ENCODE measurements at regions not wholly inside any gene's neighbourhood (a gene's known extent, or its start where the extent isn't known, plus 50 kb on each side); places are given as distances from the start of the nearest gene placed in this dataset.

GRCh38 chr13:65860306-65860705, 1369.8 kb downstream of the PCDH9 start:
- peaks cover 2% of the 10 kb centered on the region for H3K9me3 Mint-ChIP-seq
- DNase-seq (ENCODE audit: low spot score in 2 of 2) (no peak), ATAC-seq (ENCODE audit: low read depth) (no peak)
- no peaks in the 10 kb centered on the region for H3K36me3 Mint-ChIP-seq
- H3K4me3 Mint-ChIP-seq, result no peak overlapping the region
- no peaks in the 10 kb centered on the region for H3K27me3 Mint-ChIP-seq
- H3K4me1 Mint-ChIP-seq, result no peaks in the 10 kb centered on the region
- no peak overlapping the region for H3K27ac Mint-ChIP-seq

DNA sequence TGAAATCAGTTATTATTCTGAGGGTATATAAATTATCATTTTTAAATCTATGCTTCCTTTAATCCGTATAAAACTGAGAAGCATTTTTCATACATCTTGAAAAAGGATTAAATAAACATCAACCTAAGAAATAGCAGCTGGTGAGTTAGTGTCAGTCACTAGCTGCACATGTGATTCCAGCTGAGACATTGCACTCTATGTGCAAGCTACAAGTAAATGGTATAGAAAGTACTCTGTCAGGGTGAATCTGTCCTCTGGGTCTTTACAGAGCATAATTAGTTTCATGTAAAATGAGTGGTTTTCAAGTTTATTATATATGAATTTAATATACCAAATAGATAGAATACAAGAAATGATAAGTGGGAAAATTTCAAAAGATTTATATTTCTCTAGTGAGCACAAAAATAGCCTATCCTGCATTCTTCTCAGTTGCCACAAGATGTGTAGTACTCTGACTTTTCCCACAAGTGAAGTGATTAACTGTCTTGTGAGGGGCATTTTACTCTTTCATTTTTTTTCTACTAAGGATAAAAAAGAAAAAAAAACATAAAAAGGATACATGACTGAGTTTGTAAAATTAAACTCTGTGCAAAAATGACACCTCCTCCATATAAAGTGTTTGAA, 1372.1 kb downstream of the PCDH9 start:
- Mint-ChIP-seq H3K36me3 (no peaks in the 10 kb centered on the region), H3K27ac (no peak overlapping the region), H3K27me3 (no peaks in the 10 kb centered on the region), H3K9me3 (peaks cover 5% of the 10 kb centered on the region), H3K4me1 (no peaks in the 10 kb centered on the region), H3K4me3 (no peak overlapping the region)
- DNase-seq (ENCODE audit: low spot score in 2 of 2), result no peak
- ATAC-seq (ENCODE audit: low read depth), result no peak

GRCh38 chr13:65856431-65856830, 1373.7 kb downstream of the PCDH9 start:
- Mint-ChIP-seq H3K36me3 (no peaks in the 10 kb centered on the region), H3K4me3 (no peak overlapping the region), H3K27ac (no peak overlapping the region), H3K27me3 (no peaks in the 10 kb centered on the region), H3K4me1 (no peaks in the 10 kb centered on the region), H3K9me3 (peaks cover 5% of the 10 kb centered on the region)
- ATAC-seq (ENCODE audit: low read depth) (no peak), DNase-seq (ENCODE audit: low spot score in 2 of 2) (no peak)

- no peaks in the 10 kb centered on the region for H3K4me1 Mint-ChIP-seq
- no peak overlapping the region for H3K27ac Mint-ChIP-seq
- DNase-seq (ENCODE audit: low spot score in 2 of 2) (no peak), ATAC-seq (ENCODE audit: low read depth) (no peak)
- no peak overlapping the region for H3K4me3 Mint-ChIP-seq
- peaks cover 5% of the 10 kb centered on the region for H3K9me3 Mint-ChIP-seq
- no peaks in the 10 kb centered on the region for H3K36me3 Mint-ChIP-seq
- H3K27me3 Mint-ChIP-seq, result no peaks in the 10 kb centered on the region
Measured at GRCh38 chr13:65855242-65855805, 1374.8 kb downstream of the PCDH9 start.

DNA sequence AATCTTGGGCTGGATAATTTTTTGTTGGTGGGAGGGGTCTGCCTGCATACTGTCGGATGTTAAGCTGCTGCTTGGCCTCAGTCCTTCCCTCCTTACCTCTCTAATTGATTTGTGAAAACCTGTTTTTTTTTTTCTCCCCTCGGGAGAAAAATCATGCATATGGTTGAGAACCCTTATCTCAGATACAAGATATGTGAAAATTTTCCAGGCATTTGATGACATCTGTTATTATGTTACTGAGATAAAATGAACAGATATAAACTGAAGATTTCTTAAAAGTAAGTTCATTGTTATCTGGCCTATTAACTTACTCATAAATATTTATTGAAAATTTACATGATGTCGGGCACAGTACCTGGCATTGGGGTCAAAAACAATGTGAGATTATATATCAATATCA, 1375.7 kb downstream of the PCDH9 start:
- ATAC-seq (ENCODE audit: low read depth) (no peak), DNase-seq (ENCODE audit: low spot score in 2 of 2) (no peak)
- Mint-ChIP-seq H3K27ac (no peak overlapping the region), H3K9me3 (peaks cover 5% of the 10 kb centered on the region), H3K36me3 (no peaks in the 10 kb centered on the region), H3K27me3 (no peaks in the 10 kb centered on the region), H3K4me3 (no peak overlapping the region), H3K4me1 (no peaks in the 10 kb centered on the region)

GRCh38 chr13:65844266-65844841, 1385.8 kb downstream of the PCDH9 start:
- H3K9me3 Mint-ChIP-seq, result peaks cover 5% of the 10 kb centered on the region

DNA sequence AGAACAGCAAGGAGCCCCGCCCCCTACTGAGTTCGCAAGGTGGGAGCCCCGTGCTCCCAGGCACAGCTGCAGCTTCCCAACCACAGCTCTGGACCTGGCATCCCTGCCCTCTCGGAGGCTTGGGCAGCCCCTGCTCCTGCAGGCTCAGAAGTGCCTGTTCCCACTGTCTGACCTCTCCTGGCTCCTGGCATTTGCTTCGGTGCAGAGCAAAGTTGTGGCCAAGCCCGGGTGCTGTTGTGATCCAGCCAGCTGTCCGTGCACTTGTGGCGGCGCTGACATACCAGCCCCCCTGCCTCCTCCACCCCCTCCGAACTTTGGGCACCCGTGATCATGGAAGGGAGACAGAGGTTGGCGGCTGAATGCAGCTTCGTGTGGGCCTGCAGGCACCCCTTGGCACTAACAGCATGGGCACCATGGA, 1386.8 kb downstream of the PCDH9 start:
- Mint-ChIP-seq H3K4me1 (no peaks in the 10 kb centered on the region), H3K27me3 (no peaks in the 10 kb centered on the region), H3K9me3 (peaks cover 5% of the 10 kb centered on the region), H3K36me3 (no peaks in the 10 kb centered on the region), H3K27ac (no peak overlapping the region), H3K4me3 (no peak overlapping the region)
- ATAC-seq (ENCODE audit: low read depth) (no peak), DNase-seq (ENCODE audit: low spot score in 2 of 2) (no peak)

More at GRCh38 chr13:65844266-65844841, 1385.8 kb downstream of the PCDH9 start:
- DNase-seq (ENCODE audit: low spot score in 2 of 2), result no peak
- H3K4me1 Mint-ChIP-seq, result no peaks in the 10 kb centered on the region
- H3K27ac Mint-ChIP-seq, result no peak overlapping the region
- ATAC-seq (ENCODE audit: low read depth), result no peak
- no peaks in the 10 kb centered on the region for H3K36me3 Mint-ChIP-seq
- no peaks in the 10 kb centered on the region for H3K27me3 Mint-ChIP-seq
- no peak overlapping the region for H3K4me3 Mint-ChIP-seq

- Mint-ChIP-seq H3K27ac (no peak overlapping the region), H3K4me1 (no peaks in the 10 kb centered on the region), H3K4me3 (no peak overlapping the region), H3K27me3 (no peaks in the 10 kb centered on the region), H3K36me3 (no peaks in the 10 kb centered on the region), H3K9me3 (peaks cover 2% of the 10 kb centered on the region)
- no peak for ATAC-seq (ENCODE audit: low read depth)
- no peak for DNase-seq (ENCODE audit: low spot score in 2 of 2)
Measured at GRCh38 chr13:65841156-65841555, 1389.0 kb downstream of the PCDH9 start.

DNA sequence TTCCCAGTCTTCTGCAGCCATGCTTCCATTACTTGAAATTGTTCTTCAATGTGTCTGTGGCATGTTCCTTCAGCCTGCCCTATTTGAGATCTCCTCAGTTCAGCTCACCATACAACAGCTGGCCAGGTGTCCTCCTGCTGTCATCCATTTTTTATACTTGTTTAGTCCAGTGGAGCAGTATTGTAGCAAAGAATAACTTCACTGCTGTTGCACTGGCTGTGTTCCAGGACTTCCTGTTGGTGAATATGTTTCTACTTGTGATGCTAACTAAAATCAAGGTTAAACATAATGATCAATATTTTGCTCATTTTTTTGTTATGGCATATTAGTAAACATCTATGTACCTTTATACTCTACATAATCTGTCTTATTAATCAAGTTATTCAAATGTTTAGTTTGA, 1394.1 kb downstream of the PCDH9 start:
- DNase-seq (ENCODE audit: low spot score in 2 of 2) (no peak), ATAC-seq (ENCODE audit: low read depth) (no peak)
- Mint-ChIP-seq H3K27me3 (no peaks in the 10 kb centered on the region), H3K36me3 (no peaks in the 10 kb centered on the region), H3K27ac (no peak overlapping the region), H3K9me3 (no peaks in the 10 kb centered on the region), H3K4me3 (no peak overlapping the region), H3K4me1 (no peaks in the 10 kb centered on the region)

- no peaks in the 10 kb centered on the region for H3K9me3 Mint-ChIP-seq
- H3K4me1 Mint-ChIP-seq, result no peaks in the 10 kb centered on the region
- no peak overlapping the region for H3K4me3 Mint-ChIP-seq
- H3K36me3 Mint-ChIP-seq, result no peaks in the 10 kb centered on the region
- DNase-seq (ENCODE audit: low spot score in 2 of 2) (no peak), ATAC-seq (ENCODE audit: low read depth) (no peak)
- no peaks in the 10 kb centered on the region for H3K27me3 Mint-ChIP-seq
- H3K27ac Mint-ChIP-seq, result no peak overlapping the region
Measured at GRCh38 chr13:65834897-65835296, 1395.2 kb downstream of the PCDH9 start.

GRCh38 chr13:65830411-65831205, 1399.5 kb downstream of the PCDH9 start:
- Mint-ChIP-seq H3K9me3 (peaks cover 1% of the 10 kb centered on the region), H3K27me3 (no peaks in the 10 kb centered on the region), H3K4me3 (no peak overlapping the region), H3K4me1 (no peaks in the 10 kb centered on the region), H3K27ac (no peak overlapping the region), H3K36me3 (no peaks in the 10 kb centered on the region)
- ATAC-seq (ENCODE audit: low read depth) (no peak), DNase-seq (ENCODE audit: low spot score in 2 of 2) (no peak)

DNA sequence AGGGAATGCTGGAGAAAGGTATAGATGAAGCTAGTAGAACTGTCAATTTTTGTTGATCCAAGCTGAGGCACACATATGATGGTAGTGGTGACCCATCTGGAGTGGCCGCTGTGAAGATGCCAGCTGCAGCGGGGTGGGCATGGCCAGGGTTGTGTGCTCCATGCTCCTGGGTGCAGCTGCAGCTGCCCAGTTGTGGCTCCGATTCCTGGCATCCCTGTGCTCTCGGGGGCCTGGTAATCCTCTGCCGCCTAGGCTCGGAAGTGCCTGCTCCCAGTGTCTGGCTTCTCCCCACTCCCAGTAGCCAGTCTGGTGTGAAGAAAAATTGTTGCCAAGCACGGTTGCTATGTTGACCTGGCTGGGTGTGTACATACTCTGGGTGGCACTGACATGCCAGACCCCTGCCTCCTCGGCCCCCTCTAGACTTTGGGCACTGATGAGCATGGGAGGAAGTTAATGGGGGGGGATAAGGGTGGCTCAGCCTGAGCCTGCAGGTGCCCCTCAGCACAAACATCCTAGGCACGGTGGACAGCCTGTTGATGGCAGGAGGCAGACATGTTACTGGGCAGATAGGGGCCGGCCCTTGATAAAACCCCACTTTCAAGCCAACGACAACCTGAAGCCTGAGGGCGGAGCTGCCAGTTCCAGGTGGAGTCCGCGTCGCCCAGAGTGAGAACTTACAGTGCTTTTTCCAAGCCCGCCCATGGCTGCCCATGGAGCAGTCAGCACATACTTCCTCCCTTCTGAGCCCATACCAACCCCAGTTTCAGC, 1400.7 kb downstream of the PCDH9 start:
- ATAC-seq (ENCODE audit: low read depth), result no peak
- Mint-ChIP-seq H3K27ac (no peak overlapping the region), H3K4me1 (no peaks in the 10 kb centered on the region), H3K4me3 (no peak overlapping the region), H3K36me3 (no peaks in the 10 kb centered on the region), H3K27me3 (no peaks in the 10 kb centered on the region), H3K9me3 (peaks cover 1% of the 10 kb centered on the region)
- no peak for DNase-seq (ENCODE audit: low spot score in 2 of 2)

- Mint-ChIP-seq H3K36me3 (no peaks in the 10 kb centered on the region), H3K9me3 (peaks cover 5% of the 10 kb centered on the region), H3K4me1 (no peaks in the 10 kb centered on the region), H3K27ac (no peak overlapping the region), H3K4me3 (no peak overlapping the region), H3K27me3 (no peaks in the 10 kb centered on the region)
- DNase-seq (ENCODE audit: low spot score in 2 of 2), result no peak
- ATAC-seq (ENCODE audit: low read depth), result no peak
Measured at GRCh38 chr13:65826657-65827056, 1403.5 kb downstream of the PCDH9 start.

DNA sequence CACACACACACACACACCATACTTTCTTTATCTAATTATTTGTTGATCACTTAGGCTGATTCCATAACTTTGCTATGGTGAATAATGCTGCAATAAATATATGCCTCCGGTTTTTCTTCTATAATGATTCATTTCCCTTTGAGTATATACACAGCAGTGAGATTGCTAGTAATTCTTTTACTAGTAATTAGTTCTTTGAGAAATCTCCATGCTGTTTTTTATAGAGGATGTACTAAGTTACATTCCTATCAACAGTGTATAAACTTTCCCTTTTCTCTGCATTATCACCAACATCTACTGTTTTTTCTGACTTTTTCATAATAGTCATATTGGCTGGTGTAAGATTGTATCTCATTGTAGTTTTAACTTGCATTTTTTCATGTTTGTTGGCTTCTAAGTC, 1405.1 kb downstream of the PCDH9 start:
- Mint-ChIP-seq H3K27ac (no peak overlapping the region), H3K36me3 (no peaks in the 10 kb centered on the region), H3K27me3 (no peaks in the 10 kb centered on the region), H3K9me3 (peaks cover 5% of the 10 kb centered on the region), H3K4me1 (no peaks in the 10 kb centered on the region), H3K4me3 (no peak overlapping the region)
- ATAC-seq (ENCODE audit: low read depth) (no peak), DNase-seq (ENCODE audit: low spot score in 2 of 2) (no peak)

Measured in memory B cell (primary cell).